ENCODE measurements at regions not wholly inside any gene's neighbourhood (a gene's known extent, or its start where the extent isn't known, plus 50 kb on each side); places are given as distances from the start of the nearest gene placed in this dataset.
"Not testable (repeated sequence)": the region's sequence is repeated elsewhere in the genome, so short reads cannot be mapped to it uniquely, and the experiment has no call there.

- no peak for DNase-seq
Observed at GRCh38 chr6:103001724-103002123, 1608.2 kb downstream of the GRIK2 start.

- DNase-seq = peak; percentile 56
Observed at GRCh38 chr6:103000688-103001087, 1607.2 kb downstream of the GRIK2 start.

- no peak for DNase-seq
Observed at GRCh38 chr6:102995491-102995890, 1602.0 kb downstream of the GRIK2 start.

GRCh38 chr6:102994866-102995265 is 1601.4 kb downstream of the GRIK2 start:
- DNase-seq = no peak

- DNase-seq = no peak
Observed at GRCh38 chr6:102986086-102986485, 1592.6 kb downstream of the GRIK2 start.

GRCh38 chr6:102984357-102984756 is 1590.8 kb downstream of the GRIK2 start:
- DNase-seq = no peak

- no peak for DNase-seq
Observed at GRCh38 chr6:102981490-102982015, 1588.0 kb downstream of the GRIK2 start.

GRCh38 chr6:102980951-102981350 is 1587.4 kb downstream of the GRIK2 start:
- DNase-seq = no peak

GRCh38 chr6:102961902-102962301 is 1568.4 kb downstream of the GRIK2 start:
- no peak for DNase-seq

- DNase-seq = no peak
Observed at GRCh38 chr6:102950967-102951366, 1557.5 kb downstream of the GRIK2 start.

- no peak for DNase-seq
Observed at GRCh38 chr6:102944475-102944874, 1551.0 kb downstream of the GRIK2 start.

GRCh38 chr6:102942206-102942605 is 1548.7 kb downstream of the GRIK2 start:
- DNase-seq = no peak

- DNase-seq = no peak
Observed at GRCh38 chr6:102936959-102937358, 1543.5 kb downstream of the GRIK2 start.

GRCh38 chr6:102928109-102928508 is 1534.6 kb downstream of the GRIK2 start:
- DNase-seq = no peak

GRCh38 chr6:102918161-102918560 is 1524.7 kb downstream of the GRIK2 start:
- DNase-seq = no peak

- no peak for DNase-seq
Observed at GRCh38 chr6:102911571-102911970, 1518.1 kb downstream of the GRIK2 start.

- not testable (repeated sequence) for DNase-seq
Observed at GRCh38 chr6:102910701-102911139, 1517.2 kb downstream of the GRIK2 start.

GRCh38 chr6:102907181-102907580 is 1513.7 kb downstream of the GRIK2 start:
- no peak for DNase-seq

- no peak for DNase-seq
Observed at GRCh38 chr6:102902471-102902870, 1509.0 kb downstream of the GRIK2 start.

- no peak for DNase-seq
Observed at GRCh38 chr6:102895683-102896082, 1502.2 kb downstream of the GRIK2 start.

GRCh38 chr6:102885165-102885564 is 1491.7 kb downstream of the GRIK2 start:
- DNase-seq = no peak

GRCh38 chr6:102853249-102853955 is 1459.9 kb downstream of the GRIK2 start:
- no peak for DNase-seq

GRCh38 chr6:102848796-102849195 is 1455.3 kb downstream of the GRIK2 start:
- DNase-seq = no peak

GRCh38 chr6:102848210-102848609 is 1454.7 kb downstream of the GRIK2 start:
- no peak for DNase-seq

Measured in right kidney (tissue), 1 donor.